Liver (tissue), 3 donors: ENCODE measurements at regions not wholly inside any gene's neighbourhood (a gene's known extent, or its start where the extent isn't known, plus 50 kb on each side); places are given as distances from the start of the nearest gene placed in this dataset.

Source experiments
- ATF3 ChIP-seq: IDR thresholded peaks from 2 replicates; pipeline ENCODE4 v1.6.1; 2016; ENCODE audit warnings: antibody characterized with exemption
- CTCF ChIP-seq: fragments of 150-350 bp; IDR thresholded peaks from 2 replicates; pipeline ENCODE4 v1.5.1; 2017; ENCODE audit warnings: improper control_type of control experiment, low read depth, low read length; ENCODE audit not compliant: missing input control
- EGR1 ChIP-seq, 2 donors: IDR thresholded peaks; 2 replicates each; pipeline ENCODE4 v1.6.1; 2016 to 2018; ENCODE audit warnings: antibody characterized with exemption in 2 of 2, low read depth in 2 of 2
- FOXA2 ChIP-seq: IDR thresholded peaks from 2 replicates; pipeline ENCODE4 v1.6.1; 2016; ENCODE audit warnings: antibody characterized with exemption
- GABPA ChIP-seq, 2 donors: IDR thresholded peaks in 1 of 2; conservative IDR thresholded peaks in 1 of 2; 2 replicates each; pipeline ENCODE4 v1.6.1; 2016; ENCODE audit warnings: antibody characterized with exemption in 2 of 2, mild to moderate bottlenecking in 1 of 2, moderate library complexity in 1 of 2
- JUND ChIP-seq, 2 donors: IDR thresholded peaks; 2 replicates each; pipeline ENCODE4 v1.6.1; 2016; ENCODE audit warnings: antibody characterized with exemption in 2 of 2
- MAX ChIP-seq: IDR thresholded peaks from 2 replicates; pipeline ENCODE4 v1.6.1; 2016; ENCODE audit warnings: antibody characterized with exemption
- RAD21 ChIP-seq, 2 donors: IDR thresholded peaks; 2 replicates each; pipeline ENCODE4 v1.6.1; 2016; ENCODE audit warnings: antibody characterized with exemption in 2 of 2, mild to moderate bottlenecking in 2 of 2
- TAF1 ChIP-seq: conservative IDR thresholded peaks from 2 replicates; pipeline ENCODE4 v1.6.1; 2016; ENCODE audit warnings: antibody characterized with exemption, mild to moderate bottlenecking
- YY1 ChIP-seq: IDR thresholded peaks from 2 replicates; pipeline ENCODE4 v1.6.1; 2016; ENCODE audit warnings: antibody characterized with exemption, mild to moderate bottlenecking
- TF ChIP-seq, protein P1 (sequence below): IDR thresholded peaks from 2 replicates; pipeline ENCODE4 v1.6.1; 2016; ENCODE audit warnings: antibody characterized with exemption, mild to moderate bottlenecking
- donor health status: healthy.
- donor health status: healthy.

GRCh38 chr4:36844448-36844847, 400.1 kb upstream of the NWD2 start:
- no peak for TF ChIP-seq CTCF
- no peak for TF ChIP-seq YY1
- no peak for TF ChIP-seq MAX
- no peak for TF ChIP-seq EGR1 (IDR thresholded peaks at IDR 0.05; ENCODE audit: low read depth in 2 of 2)
- TF ChIP-seq TAF1 = no peak
- TF ChIP-seq RAD21 (IDR thresholded peaks at IDR 0.05) = no peak
- TF ChIP-seq, protein P1, sequence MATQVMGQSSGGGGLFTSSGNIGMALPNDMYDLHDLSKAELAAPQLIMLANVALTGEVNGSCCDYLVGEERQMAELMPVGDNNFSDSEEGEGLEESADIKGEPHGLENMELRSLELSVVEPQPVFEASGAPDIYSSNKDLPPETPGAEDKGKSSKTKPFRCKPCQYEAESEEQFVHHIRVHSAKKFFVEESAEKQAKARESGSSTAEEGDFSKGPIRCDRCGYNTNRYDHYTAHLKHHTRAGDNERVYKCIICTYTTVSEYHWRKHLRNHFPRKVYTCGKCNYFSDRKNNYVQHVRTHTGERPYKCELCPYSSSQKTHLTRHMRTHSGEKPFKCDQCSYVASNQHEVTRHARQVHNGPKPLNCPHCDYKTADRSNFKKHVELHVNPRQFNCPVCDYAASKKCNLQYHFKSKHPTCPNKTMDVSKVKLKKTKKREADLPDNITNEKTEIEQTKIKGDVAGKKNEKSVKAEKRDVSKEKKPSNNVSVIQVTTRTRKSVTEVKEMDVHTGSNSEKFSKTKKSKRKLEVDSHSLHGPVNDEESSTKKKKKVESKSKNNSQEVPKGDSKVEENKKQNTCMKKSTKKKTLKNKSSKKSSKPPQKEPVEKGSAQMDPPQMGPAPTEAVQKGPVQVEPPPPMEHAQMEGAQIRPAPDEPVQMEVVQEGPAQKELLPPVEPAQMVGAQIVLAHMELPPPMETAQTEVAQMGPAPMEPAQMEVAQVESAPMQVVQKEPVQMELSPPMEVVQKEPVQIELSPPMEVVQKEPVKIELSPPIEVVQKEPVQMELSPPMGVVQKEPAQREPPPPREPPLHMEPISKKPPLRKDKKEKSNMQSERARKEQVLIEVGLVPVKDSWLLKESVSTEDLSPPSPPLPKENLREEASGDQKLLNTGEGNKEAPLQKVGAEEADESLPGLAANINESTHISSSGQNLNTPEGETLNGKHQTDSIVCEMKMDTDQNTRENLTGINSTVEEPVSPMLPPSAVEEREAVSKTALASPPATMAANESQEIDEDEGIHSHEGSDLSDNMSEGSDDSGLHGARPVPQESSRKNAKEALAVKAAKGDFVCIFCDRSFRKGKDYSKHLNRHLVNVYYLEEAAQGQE = no peak
- TF ChIP-seq FOXA2 = no peak
- TF ChIP-seq ATF3 = no peak
- TF ChIP-seq JUND (IDR thresholded peaks at IDR 0.05) = no peak
- no peak for TF ChIP-seq GABPA (IDR thresholded peaks at IDR 0.05 in 1 of 2, conservative IDR thresholded peaks at IDR 0.05 in 1 of 2)
